ENCODE measurements at regions not wholly inside any gene's neighbourhood (a gene's known extent, or its start where the extent isn't known, plus 50 kb on each side); places are given as distances from the start of the nearest gene placed in this dataset.

GRCh38 chr12:14257734-14258574 lies 107.5 kb upstream of the ATF7IP start:
- peak; percentile 68 for DNase-seq

GRCh38 chr12:14258575-14258940 lies 106.9 kb upstream of the ATF7IP start:
- no peak for DNase-seq

DNA sequence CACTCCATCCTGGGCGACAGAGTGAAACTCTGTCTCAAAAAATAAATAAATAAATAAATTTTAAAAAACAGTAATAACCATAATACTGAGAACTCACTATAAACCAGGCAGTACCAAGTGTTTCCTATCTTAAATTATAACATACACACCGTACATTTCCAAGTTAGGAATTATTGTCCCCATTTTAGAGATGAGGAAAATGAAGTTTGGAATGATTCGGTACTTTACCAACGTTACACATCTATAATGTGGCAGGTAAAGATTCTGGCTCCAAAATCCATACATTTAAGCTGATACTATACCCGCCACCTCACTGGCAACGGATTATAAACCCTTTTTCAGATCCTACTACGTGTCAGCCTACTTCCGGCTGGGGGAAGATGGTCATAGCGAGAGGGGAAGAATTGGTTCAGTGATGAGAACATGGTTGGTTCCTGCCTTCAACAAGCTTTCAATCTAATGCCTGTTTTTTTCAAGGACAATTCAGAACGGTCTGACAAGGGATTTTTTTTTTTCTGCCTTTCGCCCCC lies 105.9 kb upstream of the ATF7IP start:
- no peak for DNase-seq

- no peak for DNase-seq
Observed at GRCh38 chr12:14260011-14260993, 105.2 kb upstream of the ATF7IP start.

- DNase-seq, result no peak
Observed at GRCh38 chr12:14261096-14261495, 104.4 kb upstream of the ATF7IP start.

DNA sequence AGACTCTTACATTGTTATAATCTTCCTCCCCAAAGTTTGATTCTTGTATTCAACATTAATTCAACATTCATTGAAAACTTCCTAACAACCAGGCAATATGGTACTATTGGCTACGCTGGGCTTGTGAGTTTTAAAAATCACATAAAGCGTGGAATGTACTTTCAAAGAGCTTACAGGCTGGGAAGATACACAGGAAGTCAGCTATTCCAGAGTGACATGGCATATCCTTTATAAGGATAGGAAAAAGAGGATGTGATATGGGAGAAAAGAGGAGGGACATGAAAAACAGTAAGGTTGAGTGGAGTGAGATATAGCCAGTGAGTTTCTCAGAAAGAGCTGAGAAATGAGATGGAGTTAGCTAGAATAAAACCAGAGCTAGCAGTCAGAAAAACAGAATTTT lies 103.6 kb upstream of the ATF7IP start:
- no peak for DNase-seq

DNA sequence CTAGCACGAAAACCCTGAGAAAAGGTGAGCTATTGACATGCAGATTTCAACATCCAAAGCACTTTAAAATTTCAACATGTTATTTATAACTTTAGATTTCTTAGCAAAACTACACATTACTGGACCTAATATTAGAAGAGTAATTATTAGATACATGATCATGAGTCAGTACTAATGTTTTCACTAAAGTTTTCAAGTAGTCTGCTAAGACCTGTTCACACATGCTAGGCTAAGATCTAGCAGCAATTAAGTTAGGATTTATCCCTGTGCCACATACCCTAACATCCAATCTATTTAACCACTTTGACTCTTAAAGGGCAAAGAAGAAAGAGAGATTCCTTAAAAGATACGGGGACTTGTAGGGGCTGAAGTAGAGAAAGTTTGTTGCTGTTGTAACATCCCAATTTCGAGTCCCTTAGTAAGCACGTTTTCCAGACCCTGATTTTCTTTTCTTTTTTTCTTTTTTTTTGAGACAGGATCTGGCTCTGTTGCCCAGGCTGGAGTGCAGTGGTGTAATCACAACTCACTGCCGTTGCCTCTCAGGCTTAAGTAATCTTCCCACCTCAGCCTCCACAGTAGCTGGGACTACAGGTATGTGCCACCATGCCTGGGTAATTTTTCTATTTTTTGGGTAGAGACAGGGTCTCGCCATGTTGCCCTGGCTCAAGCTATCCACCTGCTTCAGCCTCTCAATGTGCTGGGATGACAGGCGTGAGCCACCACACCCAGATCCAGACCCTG lies 102.5 kb upstream of the ATF7IP start:
- DNase-seq, result no peak

GRCh38 chr12:14263742-14264141 lies 101.7 kb upstream of the ATF7IP start:
- DNase-seq, result no peak

- DNase-seq, result no peak
Observed at GRCh38 chr12:14264316-14264715, 101.2 kb upstream of the ATF7IP start.

DNA sequence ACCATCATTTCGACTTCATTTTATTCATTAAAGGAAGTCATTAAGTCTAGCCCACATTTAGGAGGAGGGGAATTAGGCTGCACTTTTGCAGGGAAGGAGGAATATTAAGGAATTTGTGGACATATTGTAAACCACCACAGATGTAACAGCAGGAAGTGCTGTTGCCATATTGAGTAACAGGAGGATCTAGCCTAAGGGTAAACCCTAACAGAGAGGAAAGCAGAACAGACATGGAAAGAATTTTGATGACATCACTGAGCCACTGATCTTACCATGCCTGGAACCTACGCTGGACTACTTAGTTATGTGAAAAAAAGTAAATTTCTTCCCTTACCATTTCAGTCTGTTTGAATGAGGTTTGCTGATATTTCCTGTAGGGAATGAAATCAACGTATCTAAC lies 100.7 kb upstream of the ATF7IP start:
- DNase-seq, result no peak

GRCh38 chr12:14268120-14268515 lies 97.4 kb upstream of the ATF7IP start:
- no peak for DNase-seq

DNA sequence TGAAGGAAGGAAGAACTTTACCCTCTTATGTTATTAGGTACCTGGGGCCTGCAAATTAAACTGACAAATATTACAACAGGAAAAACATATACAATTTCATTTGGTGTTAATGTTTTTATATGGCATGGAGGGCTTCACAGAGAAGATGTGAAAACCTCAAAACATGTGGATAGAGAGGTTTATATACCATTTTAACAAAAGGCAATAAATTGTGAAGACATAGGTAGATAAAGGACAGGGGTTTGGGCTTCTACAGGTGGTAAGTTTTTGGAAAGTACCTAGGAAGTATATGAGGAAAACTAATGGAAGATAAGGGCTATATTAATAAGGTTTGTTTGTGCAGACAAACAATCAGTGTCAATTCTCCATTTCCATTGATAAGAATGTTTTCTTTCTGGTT lies 95.1 kb upstream of the ATF7IP start:
- DNase-seq, result no peak

- DNase-seq, result no peak
Observed at GRCh38 chr12:14272956-14273912, 92.2 kb upstream of the ATF7IP start.

DNA sequence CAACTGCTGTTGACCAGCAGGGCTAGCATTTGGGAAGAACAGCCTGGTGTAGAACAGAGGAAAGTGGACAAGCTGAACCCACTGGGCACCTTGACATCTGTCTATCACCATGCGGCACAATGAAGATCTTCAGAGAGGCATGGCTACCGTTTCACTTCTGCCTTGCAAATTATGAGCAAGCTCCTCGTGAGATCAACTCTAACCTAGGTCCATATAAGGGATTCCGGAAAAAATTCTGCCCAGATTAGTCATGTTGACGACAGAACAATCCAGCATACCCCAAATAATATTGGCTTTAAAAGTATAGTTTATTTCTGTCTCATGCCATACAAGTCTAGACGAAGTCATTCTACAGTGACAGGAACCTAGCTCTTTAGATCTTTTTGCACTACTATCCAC lies 91.6 kb upstream of the ATF7IP start:
- no peak for DNase-seq

DNA sequence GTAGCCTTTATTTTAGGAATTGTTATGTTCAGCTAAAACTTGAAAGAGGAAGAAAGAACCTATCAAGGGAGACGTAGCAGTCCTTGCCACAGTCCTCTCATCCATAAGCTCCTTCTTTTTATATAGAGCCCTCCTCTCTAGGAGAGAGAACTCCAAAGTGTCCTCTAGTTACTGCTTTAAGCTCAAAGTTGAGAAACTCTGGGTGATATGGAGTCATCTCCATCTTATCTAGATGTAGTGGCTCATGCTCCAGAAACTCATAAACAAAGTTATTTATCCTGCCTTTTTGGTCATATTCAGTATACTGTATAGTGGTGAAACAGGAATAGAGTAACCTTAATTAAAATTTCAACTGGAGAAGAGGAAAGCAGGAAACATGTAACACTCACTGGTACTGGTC lies 90.4 kb upstream of the ATF7IP start:
- DNase-seq, result no peak

GRCh38 chr12:14275886-14276285 lies 89.6 kb upstream of the ATF7IP start:
- no peak for DNase-seq

DNA sequence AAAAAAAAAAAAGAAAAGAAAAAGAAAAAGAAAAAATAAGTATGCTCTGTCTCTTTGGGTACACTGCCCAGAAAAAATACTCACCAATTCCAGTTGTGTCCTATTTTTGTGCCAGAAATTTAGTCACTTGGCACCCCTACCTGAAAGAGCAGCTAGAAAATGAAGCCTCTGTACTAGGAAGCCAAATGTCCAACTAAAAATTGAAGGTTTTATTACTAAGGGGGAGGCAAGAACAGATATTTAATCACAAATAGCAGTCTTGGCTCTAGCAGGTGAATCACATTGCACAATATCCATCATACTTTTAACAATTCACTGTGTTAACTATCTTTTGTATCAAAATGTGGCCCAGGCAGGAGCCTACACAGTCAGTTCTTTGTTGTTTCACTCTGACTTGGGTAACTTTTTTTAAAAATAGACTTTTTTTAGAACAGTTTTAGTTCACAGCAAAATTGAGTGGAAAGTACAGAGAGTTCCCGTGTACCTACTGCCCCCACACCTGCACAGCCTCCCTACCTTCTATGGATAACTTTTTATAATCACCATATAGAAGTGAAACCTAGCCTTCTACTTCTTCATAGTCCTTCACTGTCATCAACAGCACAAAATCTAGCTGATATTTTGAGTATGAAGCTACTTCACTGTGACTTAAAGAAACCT lies 87.1 kb upstream of the ATF7IP start:
- no peak for DNase-seq

- DNase-seq, result no peak
Observed at GRCh38 chr12:14279845-14280244, 85.6 kb upstream of the ATF7IP start.

GRCh38 chr12:14280921-14281320 lies 84.6 kb upstream of the ATF7IP start:
- DNase-seq, result no peak

DNA sequence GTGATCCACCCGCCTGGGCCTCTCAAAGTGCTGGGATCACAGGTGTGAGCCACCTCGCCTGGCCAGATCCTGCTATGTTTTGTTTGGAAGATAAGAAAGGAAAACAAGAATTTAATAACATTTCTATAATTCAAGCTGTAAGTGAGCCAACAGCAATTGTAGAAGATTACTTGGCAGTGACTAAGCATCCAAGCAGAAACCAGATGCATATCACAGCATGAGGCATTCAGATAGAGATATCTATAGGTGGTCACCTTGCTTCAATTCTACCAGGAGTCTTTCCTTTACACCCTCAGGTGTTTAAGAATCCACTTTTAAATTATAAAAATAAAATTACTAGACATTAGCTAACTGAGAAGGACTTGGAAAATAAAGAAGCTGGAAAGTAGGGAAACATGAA lies 83.9 kb upstream of the ATF7IP start:
- no peak for DNase-seq

DNA sequence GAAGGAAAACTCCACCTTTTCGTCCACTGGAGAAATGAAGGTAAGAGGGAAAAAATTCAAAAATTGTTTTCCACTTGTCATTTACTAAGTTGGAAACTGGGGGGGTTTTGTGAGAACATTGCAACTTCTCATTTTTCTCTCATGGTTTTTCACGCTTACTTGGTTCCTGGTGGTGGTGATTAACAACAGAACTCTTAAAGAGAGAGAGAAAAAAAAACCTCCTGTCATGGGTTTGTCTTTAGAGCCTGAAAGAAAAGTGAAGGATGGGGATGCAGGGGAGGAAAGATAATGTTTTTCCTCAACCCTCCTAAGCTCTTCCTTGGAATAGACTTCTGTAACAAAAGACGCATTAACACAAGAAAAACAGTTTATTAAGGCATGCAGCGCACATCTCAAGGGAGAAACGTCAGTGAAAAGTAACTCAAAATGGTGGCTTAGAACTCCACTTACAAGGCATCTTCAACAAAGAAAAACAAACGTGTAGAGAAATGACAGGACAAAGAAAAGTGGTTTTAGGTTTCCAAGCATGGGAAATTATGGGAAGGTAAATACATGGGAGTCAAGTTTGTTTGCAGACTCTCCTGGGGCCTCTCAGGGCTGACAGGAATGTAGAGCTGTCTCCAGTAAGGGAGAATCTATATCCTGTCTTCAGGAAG lies 81.9 kb upstream of the ATF7IP start:
- DNase-seq, result no peak
